ENCODE measurements at regions not wholly inside any gene's neighbourhood (a gene's known extent, or its start where the extent isn't known, plus 50 kb on each side); places are given as distances from the start of the nearest gene placed in this dataset.

- DNase-seq (ENCODE audit: low read depth) = no peak
- TF ChIP-seq CTCF (conservative IDR thresholded peaks at IDR 0.05; ENCODE audit: low read depth, low read length) = no peak
- H3K4me3 ChIP-seq (ENCODE audit: low read length) = no peak overlapping the region
Observed at GRCh38 chr20:51899674-51900073, 97.4 kb upstream of the SALL4 start.

GRCh38 chr20:51898788-51899187, 96.5 kb upstream of the SALL4 start:
- TF ChIP-seq CTCF (conservative IDR thresholded peaks at IDR 0.05; ENCODE audit: low read depth, low read length) = no peak
- no peak for DNase-seq (ENCODE audit: low read depth)

GRCh38 chr20:51894619-51895018, 92.3 kb upstream of the SALL4 start:
- DNase-seq (ENCODE audit: low read depth) = no peak

More at GRCh38 chr20:51898788-51899187, 96.5 kb upstream of the SALL4 start:
- H3K4me3 ChIP-seq (ENCODE audit: low read length) = no peak overlapping the region

GRCh38 chr20:51894201-51894600, 91.9 kb upstream of the SALL4 start:
- no peak for DNase-seq (ENCODE audit: low read depth)
- TF ChIP-seq CTCF (conservative IDR thresholded peaks at IDR 0.05; ENCODE audit: low read depth, low read length) = no peak
- no peak overlapping the region for H3K4me3 ChIP-seq (ENCODE audit: low read length)

More at GRCh38 chr20:51894619-51895018, 92.3 kb upstream of the SALL4 start:
- no peak for TF ChIP-seq CTCF (conservative IDR thresholded peaks at IDR 0.05; ENCODE audit: low read depth, low read length)
- H3K4me3 ChIP-seq (ENCODE audit: low read length) = no peak overlapping the region

- no peak overlapping the region for H3K4me3 ChIP-seq (ENCODE audit: low read length)
- no peak for TF ChIP-seq CTCF (conservative IDR thresholded peaks at IDR 0.05; ENCODE audit: low read depth, low read length)
Observed at GRCh38 chr20:51893723-51894122, 91.4 kb upstream of the SALL4 start.

GRCh38 chr20:51890003-51890402, 87.7 kb upstream of the SALL4 start:
- no peak for DNase-seq (ENCODE audit: low read depth)
- TF ChIP-seq CTCF (conservative IDR thresholded peaks at IDR 0.05; ENCODE audit: low read depth, low read length) = no peak
- no peak overlapping the region for H3K4me3 ChIP-seq (ENCODE audit: low read length)

More at GRCh38 chr20:51893723-51894122, 91.4 kb upstream of the SALL4 start:
- no peak for DNase-seq (ENCODE audit: low read depth)

GRCh38 chr20:51889466-51889865, 87.1 kb upstream of the SALL4 start:
- no peak for TF ChIP-seq CTCF (conservative IDR thresholded peaks at IDR 0.05; ENCODE audit: low read depth, low read length)
- no peak overlapping the region for H3K4me3 ChIP-seq (ENCODE audit: low read length)
- no peak for DNase-seq (ENCODE audit: low read depth)

Measured in retinal pigment epithelial cell (primary cell).